HG03432 (cell line): ENCODE measurements at regions not wholly inside any gene's neighbourhood (a gene's known extent, or its start where the extent isn't known, plus 50 kb on each side); places are given as distances from the start of the nearest gene placed in this dataset.
"Not testable (repeated sequence)": the region's sequence is repeated elsewhere in the genome, so short reads cannot be mapped to it uniquely, and the experiment has no call there.

Experiments
- ATAC-seq: cut with Tn5 transposase; IDR thresholded peaks from one replicate; pipeline ENCODE4 v1.9.1; 2021; ENCODE audit warnings: mild to moderate bottlenecking, moderate library complexity; ENCODE audit not compliant: unreplicated experiment

DNA sequence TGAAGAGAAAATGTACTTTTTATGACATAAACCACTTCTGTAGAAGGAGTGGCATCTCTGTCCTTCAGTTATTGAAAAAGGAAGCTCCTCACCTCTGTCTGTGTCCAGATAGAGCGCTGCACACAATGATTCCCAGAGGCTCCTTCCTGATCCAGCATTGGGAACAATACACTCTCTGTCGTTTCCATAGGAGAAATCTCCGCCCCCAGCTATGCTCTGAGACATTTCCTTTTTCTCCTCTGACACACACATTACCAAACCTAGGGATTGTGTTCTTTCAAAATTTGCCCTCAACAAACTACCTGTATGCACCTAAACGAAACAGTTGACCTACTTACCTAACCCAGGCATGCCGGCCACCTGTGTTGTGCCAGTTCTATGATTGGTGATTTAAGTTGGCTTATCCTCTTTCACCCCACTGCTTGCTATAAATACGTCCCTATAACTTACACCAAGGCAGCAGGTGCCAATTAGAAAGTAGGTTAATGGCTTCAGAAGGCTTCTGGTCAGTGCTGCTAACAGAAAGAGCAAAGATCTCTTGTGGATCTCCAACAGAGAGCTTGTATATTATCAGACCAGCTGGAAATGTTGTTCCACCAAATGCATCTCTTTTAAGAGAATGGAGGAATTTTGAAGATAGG, 140.1 kb upstream of the JCAD start:
- no peak for ATAC-seq

DNA sequence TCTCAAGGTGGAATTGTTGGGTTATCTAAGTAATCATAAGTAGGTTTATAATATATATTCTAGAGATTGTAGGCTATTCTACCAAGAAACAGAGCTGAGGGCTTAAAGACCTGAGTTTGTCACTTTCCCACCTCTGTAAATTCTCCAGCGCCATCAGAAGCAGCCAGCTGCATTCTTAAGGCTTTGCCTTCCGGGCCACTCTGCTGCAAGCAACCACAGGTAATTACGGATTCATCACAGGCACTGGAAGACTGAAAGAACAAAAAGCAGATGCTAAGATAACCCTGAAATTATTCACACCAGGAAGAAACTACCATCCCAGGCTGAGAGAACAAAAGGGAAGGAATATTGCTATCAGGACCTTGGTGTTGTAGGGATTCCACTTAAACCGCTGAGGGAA, 137.8 kb upstream of the JCAD start:
- ATAC-seq = no peak

GRCh38 chr10:30196559-30196958, 137.2 kb upstream of the JCAD start:
- not testable (repeated sequence) for ATAC-seq

- peak; percentile 52 for ATAC-seq
Observed at GRCh38 chr10:30192846-30193608, 133.6 kb upstream of the JCAD start.

DNA sequence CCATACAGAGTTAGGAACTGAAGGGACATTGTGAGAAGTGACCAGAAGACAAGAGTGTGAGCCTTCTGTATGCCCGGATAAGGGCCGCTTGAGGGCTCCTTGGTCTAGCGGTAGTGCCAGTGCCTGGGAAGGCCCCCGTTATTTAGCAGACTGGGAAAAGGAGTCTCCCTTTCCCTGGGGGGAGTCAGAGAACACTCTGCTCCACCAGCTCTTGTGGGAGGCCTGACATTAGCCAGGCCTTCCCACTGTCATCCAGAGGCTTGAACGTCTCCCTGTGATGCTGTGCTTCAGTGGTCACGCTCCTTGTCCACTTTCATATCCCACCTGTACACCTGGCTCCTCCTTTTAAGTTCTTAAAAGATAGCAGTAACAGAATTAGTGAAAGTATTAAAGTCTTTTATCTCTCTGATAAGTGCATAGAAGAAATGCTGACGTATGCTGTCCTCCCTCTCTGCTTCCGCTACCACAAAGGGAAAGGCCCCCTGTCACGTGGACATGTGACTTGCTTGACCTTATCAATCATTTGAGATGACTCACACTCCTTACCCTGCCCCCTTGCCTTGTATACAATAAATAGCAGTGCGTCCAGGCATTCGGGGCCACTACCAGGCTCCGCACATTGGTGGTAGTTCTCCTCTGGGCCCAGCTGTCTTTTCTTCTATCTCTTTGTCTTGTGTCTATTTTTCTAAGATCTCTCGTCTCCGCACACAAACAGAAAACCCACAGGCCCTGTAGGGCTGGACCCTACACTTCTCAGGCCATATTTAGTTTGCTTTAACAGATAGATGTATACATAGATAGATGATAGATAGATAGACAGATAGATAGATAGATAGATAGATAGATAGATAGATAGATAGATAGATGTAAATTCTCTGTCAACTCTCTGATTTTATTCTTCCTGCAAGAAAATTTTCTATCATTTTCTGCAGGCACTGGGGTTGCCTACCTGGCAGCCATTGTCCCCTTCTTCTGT, 131.5 kb upstream of the JCAD start:
- ATAC-seq = no peak

DNA sequence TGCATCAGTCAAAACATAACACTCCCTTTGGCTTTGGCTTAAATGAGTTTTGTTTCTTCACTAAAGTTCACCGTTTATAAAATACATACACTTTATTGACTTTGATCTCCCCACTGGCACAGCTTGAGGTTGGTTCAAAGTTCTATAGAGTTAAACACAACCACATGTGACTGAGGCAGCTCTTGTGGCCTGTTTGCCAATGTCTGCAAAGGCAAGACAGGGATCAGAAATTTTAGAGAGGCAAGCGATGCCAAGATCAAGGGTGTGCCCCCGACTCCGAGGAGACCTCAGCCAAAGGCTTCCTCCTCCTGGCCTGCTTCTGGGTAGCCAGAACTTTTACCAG, 129.8 kb upstream of the JCAD start:
- ATAC-seq = no peak

DNA sequence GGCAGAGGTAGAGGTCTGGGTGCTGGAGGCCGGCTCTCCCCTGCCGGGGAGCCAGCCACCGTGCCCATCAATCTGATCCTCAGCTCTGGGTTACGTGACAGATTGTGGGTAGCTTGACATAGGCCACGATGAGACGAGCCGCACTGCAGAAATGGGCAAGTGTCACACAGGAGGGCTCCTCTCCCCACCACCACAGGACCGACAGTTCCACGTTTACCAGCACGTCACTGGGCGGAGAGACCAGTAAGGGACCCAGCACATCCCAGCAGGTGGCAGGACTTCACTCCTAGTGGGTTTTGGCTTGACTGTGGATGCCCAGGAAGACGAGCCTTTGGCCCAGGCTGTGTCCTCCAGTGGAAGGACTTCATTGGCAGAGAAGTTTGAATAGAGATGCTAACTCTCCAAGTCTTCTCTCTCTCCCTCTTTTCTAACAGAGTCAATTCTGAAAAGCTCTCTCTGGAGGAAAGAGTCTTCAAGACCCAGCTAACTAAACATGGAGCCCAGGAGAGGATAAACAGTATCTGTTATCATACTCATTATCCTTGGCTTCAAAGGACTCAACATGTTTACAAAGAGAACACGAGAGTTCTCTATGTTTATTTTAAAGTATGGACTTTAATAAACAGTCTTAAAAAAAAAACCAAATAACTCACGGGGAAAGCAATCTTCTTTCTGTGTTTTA, 129.3 kb upstream of the JCAD start:
- ATAC-seq = no peak

DNA sequence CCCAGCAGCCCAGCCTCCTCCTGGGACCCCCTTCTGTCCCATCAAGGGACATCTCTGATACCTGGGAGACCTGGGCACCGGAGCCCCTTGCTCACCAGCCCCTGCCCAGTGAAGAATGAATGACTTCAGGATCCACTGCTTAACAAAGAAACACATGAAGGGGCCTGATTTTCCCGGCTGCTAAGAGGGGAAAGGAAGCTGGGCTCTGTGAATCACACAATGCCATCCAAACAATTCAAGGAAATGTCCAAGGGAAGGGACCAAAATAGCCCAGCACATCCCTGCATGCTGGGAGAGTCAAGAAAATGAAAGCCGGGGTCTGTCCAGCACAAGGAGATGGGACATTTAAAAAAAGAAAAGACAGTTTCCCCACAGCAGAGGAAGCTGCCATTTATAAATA, 128.7 kb upstream of the JCAD start:
- ATAC-seq = no peak

DNA sequence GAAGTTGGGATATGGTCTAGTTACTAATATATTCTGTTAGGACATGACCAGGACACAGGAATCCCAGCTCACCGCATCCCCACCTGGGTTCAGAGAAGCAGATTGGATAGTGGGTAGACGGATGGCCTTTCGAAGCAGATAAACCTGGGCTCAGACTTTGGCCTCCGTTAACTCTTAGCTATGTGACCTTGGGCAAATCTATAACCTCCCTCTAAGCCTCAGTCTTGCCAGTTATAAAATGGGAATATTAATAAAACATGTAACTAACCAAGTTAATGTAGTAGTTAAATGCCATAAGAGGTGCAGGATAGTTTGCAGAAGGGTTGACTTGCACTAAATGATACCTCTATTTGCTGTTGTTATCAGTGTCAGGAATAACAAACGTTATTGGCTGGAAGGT, 127.6 kb upstream of the JCAD start:
- no peak for ATAC-seq

DNA sequence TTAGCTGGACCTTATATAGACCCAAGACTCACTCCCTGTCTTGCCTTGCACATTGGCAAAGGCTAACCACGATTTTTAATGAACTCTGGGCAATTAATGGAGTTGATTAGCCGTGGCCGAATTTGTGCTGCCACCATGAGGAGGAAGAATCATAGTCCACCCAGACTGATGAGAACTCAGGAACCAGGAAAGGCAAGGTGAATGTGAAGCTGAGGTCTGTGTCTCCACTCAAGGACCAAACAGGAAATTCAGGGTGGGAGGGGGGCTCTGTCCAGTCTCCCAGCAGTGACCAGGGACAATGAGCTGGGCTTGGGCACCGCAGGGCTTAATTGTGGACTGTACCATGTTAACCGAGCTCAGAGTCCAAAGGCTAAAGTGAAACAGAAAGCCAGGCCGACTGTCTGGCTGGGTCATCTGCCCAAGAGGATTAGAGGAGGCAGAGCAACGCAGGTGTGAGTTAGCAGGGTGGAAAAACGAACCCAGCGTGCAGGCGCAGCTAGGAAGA, 127.0 kb upstream of the JCAD start:
- no peak for ATAC-seq

DNA sequence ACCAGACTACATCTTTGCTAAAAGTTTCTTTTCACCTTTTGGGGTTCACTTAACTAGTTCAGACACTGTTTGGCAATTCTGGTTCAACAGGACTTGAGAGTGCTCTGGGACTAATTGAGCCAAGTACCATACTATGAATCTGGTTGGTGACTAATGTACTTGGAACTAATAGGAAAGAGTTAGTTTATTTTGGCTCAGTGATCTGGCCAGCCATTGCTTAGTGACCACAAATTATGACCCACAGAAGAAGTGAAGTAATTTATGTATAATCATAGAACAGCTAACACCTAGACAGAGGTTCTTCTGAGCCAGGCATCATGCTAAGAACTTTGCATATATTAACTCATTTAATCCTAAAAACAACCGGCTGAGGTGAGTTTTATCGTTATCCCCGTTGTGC, 126.5 kb upstream of the JCAD start:
- ATAC-seq = no peak

DNA sequence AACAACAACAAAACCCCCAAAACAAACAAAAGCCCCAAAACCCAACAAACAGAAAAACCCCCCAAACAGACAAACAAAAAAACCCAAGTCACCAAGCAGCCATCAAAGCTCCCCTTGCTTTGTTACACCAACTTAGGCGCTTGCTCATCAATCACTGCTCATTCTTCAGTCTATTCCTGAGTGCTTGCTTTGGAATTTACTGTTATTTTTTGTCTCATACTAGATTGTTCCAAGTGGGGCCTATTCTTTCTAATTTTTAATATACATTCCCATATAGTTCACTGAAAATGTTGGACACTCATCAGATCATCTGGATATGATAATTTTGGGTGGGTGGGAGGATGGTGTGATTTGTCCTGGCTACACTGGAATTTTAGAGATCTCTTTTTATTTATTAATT, 126.0 kb upstream of the JCAD start:
- no peak for ATAC-seq

DNA sequence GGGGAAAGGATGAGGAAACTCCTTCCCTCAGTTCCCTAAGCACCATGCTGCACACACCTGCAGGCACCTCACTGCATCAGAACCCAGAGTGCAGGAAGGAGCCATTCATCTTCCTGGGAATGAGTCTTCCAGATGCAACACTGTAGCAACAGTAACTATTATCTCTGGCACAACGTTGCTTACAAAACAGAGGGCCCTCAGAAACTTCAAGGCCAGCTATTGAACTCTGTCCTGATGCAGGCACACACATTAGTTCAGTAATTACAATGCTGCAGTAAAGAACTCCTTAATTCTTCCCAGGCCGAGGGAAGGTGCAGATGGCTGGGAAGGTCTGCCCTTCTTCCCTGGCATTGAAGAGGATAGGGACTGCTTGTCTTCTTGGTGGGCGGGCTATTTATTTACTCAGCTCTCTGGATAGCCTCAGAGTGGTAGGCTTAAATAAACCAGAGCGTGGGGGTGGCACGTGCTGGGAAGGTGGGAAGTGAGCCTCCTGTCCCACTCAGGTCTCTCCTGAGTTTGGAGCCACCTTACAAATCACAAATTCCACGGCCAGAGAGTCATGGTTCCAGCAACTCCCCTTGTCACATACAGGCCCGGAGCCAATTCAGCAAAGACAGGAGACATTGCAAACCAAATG, 125.1 kb upstream of the JCAD start:
- no peak for ATAC-seq

DNA sequence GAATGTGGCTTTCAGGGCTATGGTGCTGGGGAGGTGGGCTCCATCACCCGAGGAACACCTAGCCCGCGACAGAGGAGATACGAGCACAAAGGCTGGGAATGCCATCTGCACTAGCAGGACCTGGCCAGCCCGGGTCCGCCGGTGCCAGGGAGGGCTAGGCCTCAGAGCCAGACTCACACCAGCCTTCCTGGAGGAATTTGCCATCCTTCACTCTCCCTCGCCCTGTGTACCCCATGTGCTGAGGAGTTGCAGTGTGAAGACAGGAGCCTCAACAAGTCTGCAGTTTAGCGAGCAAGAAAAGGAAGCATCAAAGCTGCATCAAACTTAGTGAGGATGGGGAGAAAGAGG, 123.6 kb upstream of the JCAD start:
- no peak for ATAC-seq

DNA sequence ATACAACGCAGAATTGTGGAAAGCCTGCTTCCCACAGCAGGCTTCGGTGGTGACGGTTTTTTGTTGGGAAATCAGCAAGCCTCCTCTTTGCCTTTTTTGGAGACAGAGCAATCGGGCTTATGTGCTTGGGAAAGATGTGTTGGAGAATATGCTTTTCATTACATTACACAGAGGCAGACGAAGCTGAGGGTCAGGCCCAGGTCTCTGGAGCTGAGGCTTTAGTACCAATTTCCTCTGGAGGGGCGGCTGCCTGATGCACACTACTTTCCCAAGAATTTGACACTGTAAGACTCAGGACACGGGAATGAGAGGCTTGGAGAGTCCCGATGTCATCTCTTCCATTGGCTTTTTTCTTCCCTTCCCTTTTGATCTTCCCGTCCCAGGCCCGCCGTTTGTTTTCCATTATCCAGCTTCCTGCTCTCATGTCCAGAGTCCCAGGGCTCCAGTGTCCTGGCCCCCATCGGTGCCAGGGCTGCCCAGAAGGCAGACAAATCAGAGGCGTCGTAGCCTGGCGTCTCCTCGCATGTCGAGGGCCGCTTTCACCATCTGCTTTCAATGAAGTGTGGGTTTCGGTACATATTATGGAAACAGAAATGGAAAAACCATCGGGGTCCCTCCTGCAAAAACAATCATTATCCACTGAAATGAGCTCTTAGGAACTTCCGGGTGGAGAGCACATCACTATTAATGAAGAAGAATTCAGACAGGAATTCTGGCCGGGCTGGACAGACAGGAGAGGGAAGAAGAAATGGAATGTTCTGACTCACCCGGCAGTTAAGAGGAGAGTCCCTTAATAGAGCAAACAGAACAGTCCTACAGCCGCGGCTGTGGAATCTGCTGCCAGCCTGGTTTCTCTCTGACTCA, 123.0 kb upstream of the JCAD start:
- ATAC-seq = no peak

DNA sequence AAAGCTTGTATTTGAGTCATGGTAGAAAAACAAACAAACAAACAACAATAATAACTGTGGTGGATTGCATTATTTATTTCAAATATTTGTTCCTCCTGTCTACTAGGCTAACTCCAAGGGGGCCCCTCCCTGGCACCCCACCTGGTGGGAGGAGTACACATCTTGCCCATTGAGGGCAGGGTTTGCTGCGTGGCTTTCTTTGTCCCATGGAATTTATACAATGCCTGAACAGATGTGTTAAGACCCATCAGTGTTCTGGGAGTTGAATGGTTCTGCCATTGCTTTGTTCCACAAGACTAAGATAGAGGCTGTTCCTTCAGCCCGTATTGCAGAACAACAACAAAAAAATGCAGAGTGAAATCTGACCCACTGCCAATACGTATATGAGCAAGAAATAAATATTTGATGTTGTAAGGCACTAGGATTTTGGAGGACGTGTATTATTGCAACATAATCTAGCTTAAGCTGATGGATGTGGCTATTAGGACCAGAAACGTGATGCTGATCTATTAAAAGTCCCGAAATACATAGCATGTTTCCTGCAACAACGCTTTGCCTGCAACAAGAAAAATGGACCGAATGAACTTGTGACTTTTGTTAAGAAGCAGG, 119.1 kb upstream of the JCAD start:
- no peak for ATAC-seq

DNA sequence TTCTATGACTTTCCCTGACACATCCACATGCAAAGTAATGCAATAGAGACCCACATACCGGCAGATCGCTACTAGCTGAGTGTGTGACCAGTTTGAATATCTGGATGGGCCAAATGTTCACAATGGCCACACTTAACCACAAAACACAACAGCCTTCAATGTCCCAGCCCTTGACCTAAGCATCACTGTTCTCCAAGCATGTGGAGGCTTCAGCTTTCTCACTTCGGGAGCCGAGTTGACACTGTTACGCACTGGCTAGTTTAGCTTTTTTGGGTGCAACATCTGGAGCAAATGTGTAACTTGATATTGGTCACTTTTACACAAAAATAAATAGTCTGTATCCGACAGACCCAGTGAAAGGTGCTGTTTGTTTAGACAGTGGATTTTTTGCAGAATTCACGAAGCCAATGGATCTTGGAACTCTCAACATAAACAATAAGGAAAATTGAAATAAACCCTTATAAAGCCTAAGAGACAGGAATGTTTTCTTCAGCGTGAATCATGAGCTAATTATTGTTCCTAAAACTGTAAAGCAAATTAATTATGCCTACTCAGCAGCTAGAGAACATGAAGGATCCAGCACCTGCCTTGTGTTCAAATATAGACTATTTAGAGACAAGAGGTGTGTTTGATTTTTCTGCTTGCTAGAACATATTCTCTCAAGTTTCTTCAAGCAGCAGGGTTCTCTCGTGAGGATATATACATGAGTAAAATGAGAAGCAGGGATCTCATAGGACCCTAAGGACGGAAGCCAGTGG, 117.6 kb upstream of the JCAD start:
- ATAC-seq = no peak

- no peak for ATAC-seq
Observed at GRCh38 chr10:30176182-30176581, 116.8 kb upstream of the JCAD start.

- no peak for ATAC-seq
Observed at GRCh38 chr10:30172673-30173072, 113.3 kb upstream of the JCAD start.
